Esophagus squamous epithelium (tissue), 4 donors: ENCODE measurements at regions not wholly inside any gene's neighbourhood (a gene's known extent, or its start where the extent isn't known, plus 50 kb on each side); places are given as distances from the start of the nearest gene placed in this dataset.

ENCODE experiments used
- POLR2A ChIP-seq, 4 donors: fragments of 450-650 bp; IDR thresholded peaks; one replicate each; pipeline ENCODE4 v1.6.1; 2017; ENCODE audit warnings: antibody characterized with exemption in 4 of 4, mild to moderate bottlenecking in 4 of 4, moderate library complexity in 3 of 4
- TF ChIP-seq, protein P1 (sequence below), 6 experiments: fragments of 450-650 bp in 4 of 6; fragments of 200-600 bp in 2 of 6; sonication (generic) in 2 of 6; IDR thresholded peaks; one replicate each; pipeline ENCODE4 v1.5.1; 2016 to 2019; ENCODE audit warnings: antibody characterized with exemption in 6 of 6, mild to moderate bottlenecking in 4 of 6, moderate library complexity in 4 of 6

DNA sequence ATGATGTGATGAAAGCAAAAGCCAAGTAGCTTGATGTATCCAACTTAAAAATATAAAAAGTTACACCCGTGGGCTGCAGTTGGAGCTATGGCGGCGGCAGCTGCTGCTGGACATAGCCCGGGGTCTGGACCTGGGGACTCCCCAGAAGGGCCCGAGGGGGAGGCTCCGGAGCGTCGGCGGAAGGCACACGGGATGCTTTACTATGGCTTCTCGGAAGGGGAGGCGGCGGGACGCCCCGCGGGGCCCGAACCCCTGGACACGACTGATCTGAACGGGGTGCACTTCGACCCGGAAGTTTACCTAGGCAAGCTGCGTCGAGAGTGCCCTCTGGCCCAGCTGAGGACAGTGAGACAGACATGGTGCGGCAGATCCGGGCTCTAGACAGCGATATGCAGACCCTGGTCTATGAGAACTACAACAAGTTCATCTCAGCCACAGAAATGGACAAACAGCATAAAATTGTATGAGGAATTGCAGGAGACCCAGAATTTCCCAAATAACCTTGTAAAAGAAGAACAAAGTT is 109.5 kb upstream of the EEF2KMT start:
- TF ChIP-seq, protein P1, sequence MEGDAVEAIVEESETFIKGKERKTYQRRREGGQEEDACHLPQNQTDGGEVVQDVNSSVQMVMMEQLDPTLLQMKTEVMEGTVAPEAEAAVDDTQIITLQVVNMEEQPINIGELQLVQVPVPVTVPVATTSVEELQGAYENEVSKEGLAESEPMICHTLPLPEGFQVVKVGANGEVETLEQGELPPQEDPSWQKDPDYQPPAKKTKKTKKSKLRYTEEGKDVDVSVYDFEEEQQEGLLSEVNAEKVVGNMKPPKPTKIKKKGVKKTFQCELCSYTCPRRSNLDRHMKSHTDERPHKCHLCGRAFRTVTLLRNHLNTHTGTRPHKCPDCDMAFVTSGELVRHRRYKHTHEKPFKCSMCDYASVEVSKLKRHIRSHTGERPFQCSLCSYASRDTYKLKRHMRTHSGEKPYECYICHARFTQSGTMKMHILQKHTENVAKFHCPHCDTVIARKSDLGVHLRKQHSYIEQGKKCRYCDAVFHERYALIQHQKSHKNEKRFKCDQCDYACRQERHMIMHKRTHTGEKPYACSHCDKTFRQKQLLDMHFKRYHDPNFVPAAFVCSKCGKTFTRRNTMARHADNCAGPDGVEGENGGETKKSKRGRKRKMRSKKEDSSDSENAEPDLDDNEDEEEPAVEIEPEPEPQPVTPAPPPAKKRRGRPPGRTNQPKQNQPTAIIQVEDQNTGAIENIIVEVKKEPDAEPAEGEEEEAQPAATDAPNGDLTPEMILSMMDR (IDR thresholded peaks at IDR 0.05) = no peak
- TF ChIP-seq POLR2A (IDR thresholded peaks at IDR 0.05) = no peak
